Esophagus muscularis mucosa (tissue), 4 donors: ENCODE measurements at regions not wholly inside any gene's neighbourhood (a gene's known extent, or its start where the extent isn't known, plus 50 kb on each side); places are given as distances from the start of the nearest gene placed in this dataset.

Experiments
- CTCF ChIP-seq, 3 experiments: fragments of 200-600 bp in 2 of 3; fragments of 450-650 bp in 1 of 3; sonication (generic) in 2 of 3; IDR thresholded peaks; one replicate each; pipeline ENCODE4 v1.5.1; 2017 to 2019; ENCODE audit warnings: antibody characterized with exemption in 3 of 3, mild to moderate bottlenecking in 2 of 3, moderate library complexity in 1 of 3
- EP300 ChIP-seq: sonication (generic); formaldehyde crosslinking; IDR thresholded peaks from one replicate; pipeline ENCODE4 v1.6.1; 2017; ENCODE audit warnings: antibody characterized with exemption
- POLR2A ChIP-seq: fragments of 450-650 bp; IDR thresholded peaks from one replicate; pipeline ENCODE4 v1.6.1; 2017; ENCODE audit warnings: antibody characterized with exemption, moderate library complexity, mild to moderate bottlenecking, low read depth

DNA sequence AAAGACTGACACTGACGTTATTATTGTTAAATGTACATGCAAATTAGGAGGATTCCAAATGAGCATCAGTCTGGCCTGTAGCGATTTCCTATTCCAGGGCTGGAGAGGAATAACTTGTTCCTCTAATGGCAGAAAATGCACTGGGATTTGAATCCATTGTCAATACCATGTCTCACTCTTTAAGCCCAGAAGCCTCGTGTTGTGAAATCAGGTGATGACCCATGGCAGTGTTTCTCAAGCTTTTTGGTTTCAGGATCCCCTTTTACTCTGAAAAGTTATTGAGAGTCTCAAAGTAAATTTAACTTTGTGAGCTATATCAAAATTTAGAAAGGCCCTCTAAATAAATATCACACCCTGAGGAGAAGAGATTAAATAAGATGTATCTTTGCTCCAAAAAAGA lies 279.2 kb downstream of the GALR1 start:
- TF ChIP-seq POLR2A, result no peak
- TF ChIP-seq EP300, result no peak
- no peak for TF ChIP-seq CTCF (IDR thresholded peaks at IDR 0.05)
